Left ventricle myocardium inferior (tissue), 1 donor: ENCODE measurements at regions not wholly inside any gene's neighbourhood (a gene's known extent, or its start where the extent isn't known, plus 50 kb on each side); places are given as distances from the start of the nearest gene placed in this dataset.

Experiments
- DNase-seq: peaks from one replicate; pipeline ENCODE4 v3.0.0-alpha.2; 2020
- H3K27ac ChIP-seq: fragments of 200-600 bp; replicated peaks from 2 replicates; pipeline ENCODE4 v1.8.0; 2021
- H3K27me3 ChIP-seq: fragments of 200-600 bp; 2 replicates; pipeline ENCODE4 v1.8.0; 2021; ENCODE audit warnings: low read depth
- H3K36me3 ChIP-seq: fragments of 200-600 bp; 2 replicates; pipeline ENCODE4 v1.8.0; 2021
- H3K4me1 ChIP-seq: fragments of 200-600 bp; 2 replicates; pipeline ENCODE4 v1.8.0; 2021
- H3K4me3 ChIP-seq: fragments of 200-600 bp; 2 replicates; pipeline ENCODE4 v1.8.0; 2021; ENCODE audit warnings: mild to moderate bottlenecking, moderate library complexity
- H3K9me3 ChIP-seq: fragments of 200-600 bp; replicated peaks from 2 replicates; pipeline ENCODE4 v1.8.0; 2021
- CTCF ChIP-seq: fragments of 200-600 bp; IDR thresholded peaks from 2 replicates; pipeline ENCODE4 v1.8.0; 2021; ENCODE audit warnings: antibody characterized with exemption, mild to moderate bottlenecking, borderline replicate concordance
- intact Hi-C: fragments of 100-400 bp; cut with micrococcal nuclease; formaldehyde crosslinking; loops from one replicate; pipeline ENCODE4 v1.11.0; 2022
- donor health status: DM: no; HTN: yes; CAD: no; lungs with severe emphysema.

DNA sequence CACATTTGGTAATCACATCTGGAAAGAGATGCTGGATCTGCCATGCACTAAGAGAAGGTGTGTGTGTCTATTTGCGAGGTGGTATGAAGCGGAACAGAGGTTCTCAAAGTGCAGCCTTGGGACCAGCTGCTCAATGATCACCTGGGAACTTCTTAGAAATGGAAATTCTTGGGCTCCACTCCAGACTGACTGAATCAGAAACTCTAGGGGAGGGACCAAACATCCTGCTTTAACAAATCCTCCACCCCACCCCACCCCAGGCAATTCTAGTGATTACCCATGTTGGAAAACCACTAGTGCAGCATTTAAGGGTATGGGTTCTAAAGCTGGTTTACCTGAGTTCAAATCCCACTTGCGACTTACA, 143.9 kb upstream of the JUN start:
- H3K36me3 ChIP-seq, result no peaks in the 10 kb centered on the region
- no peak overlapping the region for H3K27ac ChIP-seq
- no peak overlapping the region for H3K4me3 ChIP-seq
- intact Hi-C loops, result no loop called here
- no peaks in the 10 kb centered on the region for H3K27me3 ChIP-seq
- TF ChIP-seq CTCF, result no peak
- H3K4me1 ChIP-seq, result peaks cover 24% of the 10 kb centered on the region
- no peaks in the 10 kb centered on the region for H3K9me3 ChIP-seq
- DNase-seq, result no peak

DNA sequence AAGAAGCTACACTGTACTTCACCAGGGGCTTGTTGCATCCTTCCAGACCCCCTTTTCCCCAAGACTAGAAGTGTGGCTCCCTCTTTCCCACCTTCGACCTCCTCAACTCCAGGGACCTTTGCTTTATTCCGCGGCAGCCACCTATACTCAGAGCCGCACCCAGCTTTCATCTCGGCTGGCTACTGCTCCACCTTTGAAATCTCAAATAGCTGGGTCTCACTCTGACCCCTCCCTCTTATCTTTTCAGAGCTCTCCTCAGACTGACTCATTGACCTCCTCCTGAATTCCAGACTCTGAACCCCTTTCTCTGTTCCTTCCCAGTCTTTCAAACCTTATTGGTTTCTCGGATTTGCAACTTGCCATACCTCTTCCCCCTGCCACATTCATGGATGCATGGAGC, 144.7 kb upstream of the JUN start:
- TF ChIP-seq CTCF, result no peak
- no peaks in the 10 kb centered on the region for H3K36me3 ChIP-seq
- no peaks in the 10 kb centered on the region for H3K9me3 ChIP-seq
- intact Hi-C loops, result no loop called here
- H3K27ac ChIP-seq, result no peak overlapping the region
- H3K4me1 ChIP-seq, result peaks cover 26% of the 10 kb centered on the region
- no peak for DNase-seq
- H3K4me3 ChIP-seq, result no peak overlapping the region
- no peaks in the 10 kb centered on the region for H3K27me3 ChIP-seq

GRCh38 chr1:58929671-58930325, 146.0 kb upstream of the JUN start:
- DNase-seq, result no peak
- Histone ChIP-seq H3K27me3 (no peaks in the 10 kb centered on the region), H3K4me1 (peaks cover 26% of the 10 kb centered on the region), H3K27ac (no peak overlapping the region), H3K9me3 (no peaks in the 10 kb centered on the region), H3K4me3 (no peak overlapping the region), H3K36me3 (no peaks in the 10 kb centered on the region)
- no peak for TF ChIP-seq CTCF
- intact Hi-C loops, result no loop called here

GRCh38 chr1:58931024-58931423, 147.2 kb upstream of the JUN start:
- Histone ChIP-seq H3K27ac (no peak overlapping the region), H3K27me3 (no peaks in the 10 kb centered on the region), H3K4me1 (peaks cover 23% of the 10 kb centered on the region), H3K4me3 (no peak overlapping the region), H3K36me3 (no peaks in the 10 kb centered on the region), H3K9me3 (no peaks in the 10 kb centered on the region)
- DNase-seq, result no peak
- intact Hi-C loops, result no loop called here
- TF ChIP-seq CTCF, result no peak

DNA sequence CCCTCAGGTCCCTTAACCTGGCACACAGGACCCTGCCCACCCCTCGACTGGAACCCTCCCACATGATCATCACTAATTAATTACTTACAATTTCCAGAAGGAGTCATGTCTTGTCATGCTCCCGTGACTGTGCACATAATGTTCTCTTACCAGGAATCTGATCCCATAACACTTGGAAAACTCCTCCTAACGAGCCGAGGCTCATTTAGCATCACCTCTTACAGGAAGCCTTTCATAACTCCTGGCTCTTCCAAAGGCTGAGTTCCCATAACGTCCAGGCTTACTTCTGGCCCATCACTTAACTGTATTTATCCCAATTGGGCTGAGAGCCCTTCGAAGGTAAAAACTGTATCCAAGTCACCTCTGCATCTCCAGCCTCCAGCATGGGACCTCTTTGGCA, 147.9 kb upstream of the JUN start:
- no peaks in the 10 kb centered on the region for H3K27me3 ChIP-seq
- intact Hi-C loops, result no loop called here
- peaks cover 16% of the 10 kb centered on the region for H3K4me1 ChIP-seq
- H3K27ac ChIP-seq, result no peak overlapping the region
- no peaks in the 10 kb centered on the region for H3K9me3 ChIP-seq
- no peak for TF ChIP-seq CTCF
- no peaks in the 10 kb centered on the region for H3K36me3 ChIP-seq
- no peak overlapping the region for H3K4me3 ChIP-seq
- no peak for DNase-seq
